T-cell (primary cell): ENCODE measurements at regions not wholly inside any gene's neighbourhood (a gene's known extent, or its start where the extent isn't known, plus 50 kb on each side); places are given as distances from the start of the nearest gene placed in this dataset.

ENCODE experiments used
- ATAC-seq, 4 experiments: fragments of 200-7000 bp in 3 of 4; fragments of 150-1000 bp in 1 of 4; cut with Tn5 transposase; replicated peaks in 1 of 4; 1 replicate in 3 of 4; 2 replicates in 1 of 4; pipeline ENCODE4 v1.10.0; 2021; ENCODE audit warnings: moderate library complexity in 3 of 4, mild to moderate bottlenecking in 2 of 4, moderate number of reproducible peaks in 1 of 4
- CTCF ChIA-PET, 2 donors: fragments of 300-600 bp; sonication (Branson Sonifier 250); formaldehyde crosslinking; loops; one replicate each; lab custom pipeline; 2022; ENCODE audit warnings: antibody characterized with exemption in 2 of 2; lab: Charles Lee
- POLR2A ChIA-PET, 2 donors: fragments of 300-600 bp; sonication (Branson Sonifier 250); formaldehyde crosslinking; loops; one replicate each; lab custom pipeline; 2022; ENCODE audit warnings: antibody characterized with exemption in 2 of 2; lab: Charles Lee
- DNase-seq, 35 experiments: peaks; one replicate each; pipeline versions ENCODE4 v3.0.0 to v3.0.0-alpha.2; 2013 to 2023
- H3K27ac ChIP-seq: one replicate; pipeline ENCODE4 v1.5.1; 2013; ENCODE audit warnings: low read length
- H3K27me3 ChIP-seq, 2 experiments: replicated peaks in 1 of 2; 1 replicate in 1 of 2; 2 replicates in 1 of 2; pipeline versions ENCODE4 v1.6.1 to v1.7.0; 2013; ENCODE audit warnings: low read length in 1 of 2, mixed read lengths in 1 of 2; ENCODE audit not compliant: control insufficient read depth in 2 of 2, insufficient read depth in 2 of 2; ENCODE audit errors: extremely low read depth in 1 of 2
- H3K36me3 ChIP-seq, 2 donors: 1 replicate in 1 of 2; 2 replicates in 1 of 2; pipeline versions ENCODE4 v1.6.1 to v1.7.0; 2013; ENCODE audit warnings: low read length in 1 of 2; ENCODE audit not compliant: control insufficient read depth in 2 of 2, insufficient read depth in 1 of 2; ENCODE audit errors: extremely low read depth in 1 of 2
- H3K4me1 ChIP-seq, 2 experiments: 1 replicate in 1 of 2; 2 replicates in 1 of 2; pipeline versions ENCODE4 v1.6.1 to v1.7.0; 2013; ENCODE audit warnings: low read length in 2 of 2, mixed read lengths in 1 of 2; ENCODE audit not compliant: insufficient read depth in 2 of 2, control insufficient read depth in 1 of 2; ENCODE audit errors: extremely low read depth in 1 of 2
- H3K4me3 ChIP-seq, 2 donors: 1 replicate in 1 of 2; 2 replicates in 1 of 2; pipeline versions ENCODE4 v1.5.1 to v1.7.0; 2013; ENCODE audit warnings: mild to moderate bottlenecking in 2 of 2, low read length in 1 of 2, moderate library complexity in 1 of 2; ENCODE audit not compliant: control insufficient read depth in 1 of 2; ENCODE audit errors: extremely low read depth in 1 of 2
- H3K9me3 ChIP-seq: 2 replicates; pipeline ENCODE4 v1.7.0; 2013
- H3K27ac Mint-ChIP-seq, 2 donors: one replicate each; pipeline ENCODE4 v1.8.0; 2020 to 2021; ENCODE audit warnings: mild to moderate bottlenecking in 2 of 2, mixed read lengths in 2 of 2
- H3K27me3 Mint-ChIP-seq, 2 donors: one replicate each; pipeline ENCODE4 v1.8.0; 2021 to 2022; ENCODE audit warnings: mixed read lengths in 2 of 2
- H3K36me3 Mint-ChIP-seq: one replicate; pipeline ENCODE4 v1.8.0; 2021; ENCODE audit warnings: mixed read lengths
- H3K4me1 Mint-ChIP-seq, 3 donors: one replicate each; pipeline ENCODE4 v1.8.0; 2020 to 2022; ENCODE audit warnings: mixed read lengths in 3 of 3, mild to moderate bottlenecking in 1 of 3
- H3K4me3 Mint-ChIP-seq, 3 donors: one replicate each; pipeline ENCODE4 v1.8.0; 2020 to 2022; ENCODE audit warnings: mild to moderate bottlenecking in 3 of 3, mixed read lengths in 3 of 3, moderate library complexity in 3 of 3
- H3K9me3 Mint-ChIP-seq, 3 donors: one replicate each; pipeline ENCODE4 v1.8.0; 2020 to 2022; ENCODE audit warnings: mixed read lengths in 3 of 3
- WGBS: methylation state at CpG from one replicate; pipeline ENCODE4 v1.1.5; 2013; ENCODE audit warnings: missing lambda C conversion rate; ENCODE audit not compliant: insufficient coverage; 5-methylcytosine and 5-hydroxymethylcytosine counted together

DNA sequence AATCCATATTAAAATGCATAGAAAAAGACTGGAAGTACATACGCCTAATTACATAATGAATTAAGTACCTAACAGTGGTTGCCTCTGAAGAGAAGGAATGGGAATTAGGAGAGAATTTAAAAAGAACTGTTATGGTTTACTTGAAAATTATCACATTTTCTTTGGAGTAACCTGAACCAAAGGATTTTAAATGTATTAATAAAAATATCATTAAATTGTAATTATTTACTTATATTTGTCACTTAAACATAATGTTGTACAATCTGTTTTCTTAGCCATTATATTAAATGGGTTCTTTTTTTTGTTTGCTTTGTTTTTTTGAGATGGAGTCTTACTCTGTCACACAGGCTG lies 114.2 kb upstream of the SLC7A14 start:
- ATAC-seq (no peak), DNase-seq (no peak)
- no CpG with 5 or more reads among the region's 1 CpG for WGBS
- Mint-ChIP-seq H3K9me3 (no peaks in the 10 kb centered on the region), H3K4me3 (no peak overlapping the region), H3K27me3 (peaks cover 0 to 3% of the 10 kb centered on the region in 2 donors), H3K36me3 (no peaks in the 10 kb centered on the region), H3K27ac (no peak overlapping the region), H3K4me1 (no peaks in the 10 kb centered on the region)
- H3K4me3 ChIP-seq, result no peak overlapping the region
- H3K4me1 ChIP-seq, result no peaks in the 10 kb centered on the region
- H3K27me3 ChIP-seq, result no peaks in the 10 kb centered on the region
- ChIA-PET CTCF (no interaction called here), POLR2A (no interaction called here)
- H3K27ac ChIP-seq, result no peak overlapping the region
- no peaks in the 10 kb centered on the region for H3K36me3 ChIP-seq
- no peaks in the 10 kb centered on the region for H3K9me3 ChIP-seq

DNA sequence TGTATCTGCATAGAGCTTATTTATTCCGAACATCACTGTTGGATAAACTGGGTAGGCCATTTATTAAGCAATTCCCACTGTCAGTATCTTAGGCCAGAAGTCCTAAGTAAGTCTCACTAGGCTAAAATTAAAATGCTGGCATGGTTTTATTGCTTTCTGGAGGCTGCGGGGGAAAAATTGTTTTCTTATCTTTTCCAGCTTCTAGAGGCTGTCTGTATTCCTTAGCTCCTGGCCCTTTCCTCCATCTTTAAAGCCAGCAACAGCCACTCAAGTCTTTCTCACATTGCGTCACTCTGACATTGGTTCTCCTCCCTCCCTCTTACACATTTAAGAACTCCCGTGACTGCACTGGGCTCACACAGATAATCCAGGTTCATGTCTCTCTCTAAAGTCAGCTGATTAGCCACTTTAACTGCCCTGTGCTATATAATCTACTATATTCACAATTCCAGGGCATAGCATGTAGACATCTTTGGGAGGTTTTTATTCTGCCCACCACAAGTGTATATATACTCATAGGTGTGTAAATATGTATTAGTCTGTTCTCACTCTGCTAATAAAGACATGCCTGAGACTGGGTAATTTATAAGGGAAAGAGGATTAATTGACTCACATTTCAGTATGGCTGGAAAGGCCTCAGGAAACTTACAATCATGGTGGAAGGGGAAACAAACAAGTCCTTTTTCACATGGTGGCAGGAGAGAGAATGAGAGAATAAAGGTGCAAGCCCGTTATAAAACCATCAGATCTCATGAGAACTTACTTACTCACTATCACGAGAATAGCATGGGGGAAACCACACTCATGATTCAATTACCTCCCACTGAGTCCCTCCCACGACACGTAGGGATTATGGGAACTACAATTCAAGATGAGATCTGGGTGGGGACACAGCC lies 113.5 kb upstream of the SLC7A14 start:
- Histone ChIP-seq H3K4me1 (no peaks in the 10 kb centered on the region), H3K9me3 (no peaks in the 10 kb centered on the region), H3K36me3 (no peaks in the 10 kb centered on the region), H3K27me3 (no peaks in the 10 kb centered on the region), H3K27ac (no peak overlapping the region), H3K4me3 (no peak overlapping the region)
- Mint-ChIP-seq H3K27ac (no peak overlapping the region), H3K9me3 (no peaks in the 10 kb centered on the region), H3K4me3 (no peak overlapping the region), H3K27me3 (peaks cover 0 to 3% of the 10 kb centered on the region in 2 donors), H3K4me1 (no peaks in the 10 kb centered on the region), H3K36me3 (no peaks in the 10 kb centered on the region)
- ATAC-seq (no peak), DNase-seq (no peak)
- ChIA-PET POLR2A (interaction anchor here in 1 of 2 donors (0.5 to 0.6 kb wide), 2 partner anchors 19 to 352 kb away, joined by 3 to 7 read pairs; no protein-coding TSS in a partner anchor), CTCF (no interaction called here)
- 80% methylated on average over 1 of the region's 8 CpGs for WGBS

DNA sequence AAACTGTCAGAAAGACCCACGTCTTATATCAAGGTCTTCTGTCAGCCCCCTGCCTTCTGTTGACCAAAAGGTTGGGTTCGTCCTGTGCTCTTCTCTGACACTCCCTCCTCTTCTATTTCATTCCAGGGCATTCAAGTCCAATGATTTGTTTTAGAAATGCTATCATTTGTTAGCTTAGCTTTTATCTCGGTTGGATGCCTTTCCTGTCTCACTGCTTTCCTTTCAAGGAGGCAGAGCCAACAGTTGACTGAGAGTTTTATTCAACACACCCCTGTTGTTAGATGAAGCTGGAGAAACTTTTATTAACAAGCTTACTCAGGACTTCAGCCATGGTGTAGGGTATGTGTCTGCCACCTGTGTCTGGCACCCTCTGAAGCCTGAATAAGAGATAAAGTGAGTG lies 112.0 kb upstream of the SLC7A14 start:
- Mint-ChIP-seq H3K4me3 (no peak overlapping the region), H3K9me3 (no peaks in the 10 kb centered on the region), H3K27ac (no peak overlapping the region), H3K4me1 (no peaks in the 10 kb centered on the region), H3K27me3 (peaks cover 0 to 3% of the 10 kb centered on the region in 2 donors), H3K36me3 (no peaks in the 10 kb centered on the region)
- H3K36me3 ChIP-seq, result no peaks in the 10 kb centered on the region
- H3K4me3 ChIP-seq, result no peak overlapping the region
- 83% methylated on average over 1 of the region's 3 CpGs for WGBS
- H3K27ac ChIP-seq, result no peak overlapping the region
- no peak for ATAC-seq
- DNase-seq, result no peak
- no peaks in the 10 kb centered on the region for H3K4me1 ChIP-seq
- ChIA-PET POLR2A (no interaction called here), CTCF (no interaction called here)
- no peaks in the 10 kb centered on the region for H3K9me3 ChIP-seq
- no peaks in the 10 kb centered on the region for H3K27me3 ChIP-seq

DNA sequence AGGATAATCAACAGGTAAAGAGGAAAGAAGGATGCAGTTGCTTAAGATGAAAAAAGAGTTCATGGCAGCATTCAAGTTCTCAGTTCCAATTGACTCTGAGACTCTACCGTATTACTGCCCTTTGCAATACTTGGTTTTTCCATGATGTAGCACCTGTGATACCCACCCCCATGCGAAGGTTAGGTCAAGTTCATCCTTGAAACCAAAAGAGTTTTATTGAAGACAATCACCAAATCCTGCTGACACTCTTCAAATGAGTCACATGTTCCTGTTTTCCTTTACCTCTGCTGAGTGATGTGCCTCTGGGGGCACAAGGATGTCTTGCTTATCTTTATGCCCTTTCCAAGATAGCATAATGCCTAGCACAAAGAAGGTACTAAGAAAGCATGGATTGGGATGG lies 111.3 kb upstream of the SLC7A14 start:
- H3K27ac ChIP-seq, result no peak overlapping the region
- no peaks in the 10 kb centered on the region for H3K27me3 ChIP-seq
- CTCF ChIA-PET, result no interaction called here
- POLR2A ChIA-PET, result no interaction called here
- H3K27ac Mint-ChIP-seq, result no peak overlapping the region
- WGBS, result 63% methylated on average over 2 of the region's 2 CpGs
- H3K4me1 Mint-ChIP-seq, result no peaks in the 10 kb centered on the region
- no peak overlapping the region for H3K4me3 ChIP-seq
- H3K9me3 Mint-ChIP-seq, result no peaks in the 10 kb centered on the region
- ATAC-seq (no peak), DNase-seq (no peak)
- no peaks in the 10 kb centered on the region for H3K36me3 ChIP-seq
- peaks cover 0 to 3% of the 10 kb centered on the region in 2 donors for H3K27me3 Mint-ChIP-seq
- no peaks in the 10 kb centered on the region for H3K4me1 ChIP-seq
- H3K9me3 ChIP-seq, result no peaks in the 10 kb centered on the region
- no peaks in the 10 kb centered on the region for H3K36me3 Mint-ChIP-seq
- no peak overlapping the region for H3K4me3 Mint-ChIP-seq

DNA sequence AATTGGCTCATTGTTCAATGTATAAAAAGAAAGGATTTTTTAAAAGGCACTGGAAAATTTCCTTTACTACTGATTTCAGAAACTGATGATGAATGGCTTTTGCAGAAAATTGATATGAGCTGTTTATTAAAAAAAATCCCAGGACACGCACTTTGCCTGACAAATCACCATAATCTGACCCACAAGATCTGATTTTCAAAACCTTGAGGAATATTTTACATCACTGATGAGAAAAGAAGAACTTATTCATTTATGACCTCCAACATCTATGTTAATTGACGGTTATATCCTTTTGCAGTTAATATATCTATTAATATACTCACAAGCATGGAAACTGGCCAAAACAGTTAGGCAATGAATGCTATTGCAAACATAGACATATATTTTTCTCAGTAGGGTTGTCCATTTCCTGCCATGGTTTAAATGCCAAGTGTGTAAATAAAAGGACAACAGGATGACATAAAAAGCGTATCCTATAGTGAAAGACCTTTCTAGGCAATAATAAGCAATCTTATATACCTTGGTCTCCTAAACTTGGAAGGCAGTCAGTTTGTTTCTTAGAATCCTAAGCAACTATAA lies 109.7 kb upstream of the SLC7A14 start:
- H3K9me3 ChIP-seq, result no peaks in the 10 kb centered on the region
- ATAC-seq (no peak), DNase-seq (no peak)
- Mint-ChIP-seq H3K27ac (no peak overlapping the region), H3K4me3 (no peak overlapping the region), H3K9me3 (no peaks in the 10 kb centered on the region), H3K36me3 (no peaks in the 10 kb centered on the region), H3K27me3 (peaks cover 0 to 3% of the 10 kb centered on the region in 2 donors), H3K4me1 (no peaks in the 10 kb centered on the region)
- H3K4me3 ChIP-seq, result no peak overlapping the region
- WGBS, result no CpG with 5 or more reads among the region's 3 CpGs
- H3K36me3 ChIP-seq, result no peaks in the 10 kb centered on the region
- POLR2A ChIA-PET, result no interaction called here
- H3K27me3 ChIP-seq, result no peaks in the 10 kb centered on the region
- H3K27ac ChIP-seq, result no peak overlapping the region
- CTCF ChIA-PET, result interaction anchor here in 1 of 2 donors (0.6 kb wide), 1 partner anchor 25 kb away, joined by 3 read pairs; no protein-coding TSS in a partner anchor
- no peaks in the 10 kb centered on the region for H3K4me1 ChIP-seq

DNA sequence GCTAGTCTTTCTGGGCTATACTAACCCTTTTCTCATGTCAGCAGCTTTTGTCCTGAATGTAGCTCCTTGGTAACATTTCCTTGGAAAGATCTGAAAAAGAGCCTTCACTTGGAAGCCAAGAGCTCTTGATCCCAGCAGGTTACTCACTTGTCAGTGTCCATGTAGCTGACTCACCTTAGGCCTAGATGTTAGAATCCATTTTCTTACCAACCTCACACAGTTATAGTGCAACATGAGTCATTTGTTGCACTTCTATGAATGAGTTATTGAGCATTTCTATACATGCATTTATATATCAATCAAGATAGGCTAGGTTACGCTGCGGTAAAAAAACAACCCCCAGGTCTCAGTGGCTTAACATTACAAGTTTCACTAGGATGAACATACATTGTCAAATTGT lies 106.8 kb upstream of the SLC7A14 start:
- Mint-ChIP-seq H3K9me3 (no peaks in the 10 kb centered on the region), H3K4me3 (no peak overlapping the region), H3K4me1 (no peaks in the 10 kb centered on the region), H3K36me3 (no peaks in the 10 kb centered on the region), H3K27ac (no peak overlapping the region), H3K27me3 (no peaks in the 10 kb centered on the region)
- H3K4me3 ChIP-seq, result no peak overlapping the region
- H3K27me3 ChIP-seq, result no peaks in the 10 kb centered on the region
- no peak for DNase-seq
- H3K27ac ChIP-seq, result no peak overlapping the region
- whole genome bisulfite sequencing, result 75% methylated on average over 2 of the region's 2 CpGs
- H3K36me3 ChIP-seq, result no peaks in the 10 kb centered on the region
- CTCF ChIA-PET, result interaction anchor here in 1 of 2 donors (0.7 kb wide), 1 partner anchor 17 kb away, joined by 3 read pairs; no protein-coding TSS in a partner anchor
- ATAC-seq, result no peak
- no peaks in the 10 kb centered on the region for H3K4me1 ChIP-seq
- POLR2A ChIA-PET, result no interaction called here
- H3K9me3 ChIP-seq, result no peaks in the 10 kb centered on the region
